SK-N-SH treated with all-trans-retinoic acid at 6 μM for 48 hours (cell line): ENCODE measurements at regions not wholly inside any gene's neighbourhood (a gene's known extent, or its start where the extent isn't known, plus 50 kb on each side); places are given as distances from the start of the nearest gene placed in this dataset.

Source experiments
- ISL1 ChIP-seq: fragments of 250-450 bp; sonication (Bioruptor Pico); IDR thresholded peaks from 2 replicates; pipeline ENCODE4 v2.1.2; 2022; ENCODE audit warnings: mild to moderate bottlenecking, moderate library complexity
- RARB ChIP-seq: fragments of 250-450 bp; sonication (Bioruptor Pico); IDR thresholded peaks from 2 replicates; pipeline ENCODE4 v1.8.0; 2021; ENCODE audit warnings: mild to moderate bottlenecking, moderate library complexity
- TSHZ2 ChIP-seq: fragments of 250-450 bp; sonication (Bioruptor Pico); IDR thresholded peaks from 2 replicates; pipeline ENCODE4 v1.5.0; 2020; ENCODE audit warnings: mild to moderate bottlenecking, moderate library complexity
- ZNF565 ChIP-seq: fragments of 450-650 bp; formaldehyde crosslinking; conservative IDR thresholded peaks from 2 replicates; pipeline ENCODE4 v1.5.0; 2020; ENCODE audit warnings: low read depth, mild to moderate bottlenecking, moderate library complexity
- ZNF8 ChIP-seq: fragments of 450-650 bp; formaldehyde crosslinking; IDR thresholded peaks from 2 replicates; pipeline ENCODE4 v1.5.0; 2020; ENCODE audit warnings: mild to moderate bottlenecking, moderate library complexity

GRCh38 chr2:81648806-81649205, 1344.3 kb upstream of the LRRTM1 start:
- TF ChIP-seq ZNF8 (CRISPR knock-in tag) (no peak), RARB (CRISPR knock-in tag) (no peak), TSHZ2 (CRISPR knock-in tag) (no peak), ZNF565 (CRISPR knock-in tag) (no peak), ISL1 (CRISPR knock-in tag) (no peak)
